GM23338 (cell line): ENCODE measurements at regions not wholly inside any gene's neighbourhood (a gene's known extent, or its start where the extent isn't known, plus 50 kb on each side); places are given as distances from the start of the nearest gene placed in this dataset.

Experiments
- ATAC-seq: fragments of 200-7000 bp; cut with Tn5 transposase; 3 replicates; pipeline ENCODE4 v1.9.1; 2020
- DNase-seq: peaks from one replicate; pipeline ENCODE4 v3.0.0-alpha.2; 2015; ENCODE audit warnings: low spot score
- H2AFZ ChIP-seq: fragments of 200-600 bp; sonication (generic); 2 replicates; pipeline ENCODE4 v1.8.0; 2016; ENCODE audit warnings: antibody characterized with exemption, mild to moderate bottlenecking, moderate library complexity
- H3F3A ChIP-seq: fragments of 200-600 bp; sonication (generic); replicated peaks from 2 replicates; pipeline ENCODE4 v1.8.0; 2017; ENCODE audit warnings: antibody characterized with exemption, mixed run types, low read depth
- H3K27ac ChIP-seq: fragments of 200-600 bp; sonication (generic); 2 replicates; pipeline ENCODE4 v1.6.1; 2016; ENCODE audit warnings: low read depth
- H3K27me3 ChIP-seq: fragments of 200-600 bp; sonication (generic); 2 replicates; pipeline ENCODE4 v1.8.0; 2016; ENCODE audit warnings: mild to moderate bottlenecking, mixed run types, moderate library complexity; ENCODE audit not compliant: insufficient read depth
- H3K36me3 ChIP-seq: fragments of 200-600 bp; sonication (generic); 2 replicates; pipeline ENCODE4 v1.8.0; 2016; ENCODE audit warnings: mild to moderate bottlenecking; ENCODE audit not compliant: insufficient read depth
- H3K4me1 ChIP-seq: fragments of 200-600 bp; sonication (generic); 2 replicates; pipeline ENCODE4 v1.8.0; 2016; ENCODE audit warnings: mild to moderate bottlenecking, moderate library complexity; ENCODE audit not compliant: insufficient read depth
- H3K4me2 ChIP-seq: fragments of 200-600 bp; sonication (generic); 2 replicates; pipeline ENCODE4 v1.7.1; 2017; ENCODE audit warnings: mixed run types
- H3K4me3 ChIP-seq: fragments of 200-600 bp; sonication (generic); 2 replicates; pipeline ENCODE4 v1.6.1; 2016; ENCODE audit warnings: mixed run types
- H3K79me2 ChIP-seq: fragments of 200-600 bp; sonication (generic); replicated peaks from 2 replicates; pipeline ENCODE4 v1.8.0; 2017; ENCODE audit warnings: mild to moderate bottlenecking; ENCODE audit not compliant: insufficient read depth
- H3K9me2 ChIP-seq: fragments of 200-600 bp; sonication (generic); 2 replicates; pipeline ENCODE4 v1.8.0; 2017; ENCODE audit not compliant: insufficient read depth
- H4K20me1 ChIP-seq: fragments of 200-600 bp; sonication (generic); replicated peaks from 2 replicates; pipeline ENCODE4 v1.8.0; 2017; ENCODE audit warnings: mild to moderate bottlenecking; ENCODE audit not compliant: insufficient read depth
- H3K27ac Mint-ChIP-seq: 2 replicates; pipeline ENCODE4 v1.8.0; 2020; ENCODE audit warnings: inconsistent platforms, mild to moderate bottlenecking, moderate library complexity, mixed read lengths
- H3K27me3 Mint-ChIP-seq: 3 replicates; pipeline ENCODE4 v1.8.0; 2022; ENCODE audit warnings: low read depth, mild to moderate bottlenecking, moderate library complexity, mixed read lengths, inconsistent platforms; ENCODE audit not compliant: insufficient read depth, poor library complexity
- H3K36me3 Mint-ChIP-seq: 3 replicates; pipeline ENCODE4 v1.8.0; 2021; ENCODE audit warnings: low read depth, mild to moderate bottlenecking, inconsistent platforms, moderate library complexity, mixed read lengths
- H3K4me1 Mint-ChIP-seq: 3 replicates; pipeline ENCODE4 v1.8.0; 2020; ENCODE audit warnings: mild to moderate bottlenecking, inconsistent platforms, mixed read lengths
- H3K4me3 Mint-ChIP-seq: 3 replicates; pipeline ENCODE4 v1.8.0; 2021; ENCODE audit warnings: moderate library complexity, mild to moderate bottlenecking, inconsistent platforms, mixed read lengths
- H3K9me3 Mint-ChIP-seq: 3 replicates; pipeline ENCODE4 v1.8.0; 2020; ENCODE audit warnings: moderate library complexity, mild to moderate bottlenecking, inconsistent platforms, mixed read lengths
- NANOG ChIP-seq: IDR thresholded peaks from 2 replicates; pipeline ENCODE4 v1.6.1; 2016; ENCODE audit warnings: antibody characterized with exemption, borderline replicate concordance
- POLR2AphosphoS5 ChIP-seq: IDR thresholded peaks from 2 replicates; pipeline ENCODE4 v1.6.1; 2016; ENCODE audit warnings: antibody characterized with exemption, low read depth
- STAT1 ChIP-seq: IDR thresholded peaks from one replicate; pipeline ENCODE4 v1.6.1; 2016; ENCODE audit warnings: antibody characterized with exemption; ENCODE audit not compliant: unreplicated experiment
- ZNF114 ChIP-seq: fragments of 250-450 bp; sonication (Bioruptor Pico); IDR thresholded peaks from 2 replicates; pipeline ENCODE4 v1.5.0; 2020; ENCODE audit warnings: mild to moderate bottlenecking, moderate library complexity
- ZNF331 ChIP-seq: fragments of 250-450 bp; sonication (Bioruptor Pico); IDR thresholded peaks from 2 replicates; pipeline ENCODE4 v1.5.0; 2020; ENCODE audit warnings: low read depth, mild to moderate bottlenecking, moderate library complexity
- TF ChIP-seq, protein P1 (sequence below), 2 experiments: fragments of 200-600 bp in 1 of 2; sonication (generic) in 1 of 2; conservative IDR thresholded peaks; 2 replicates each; pipeline versions ENCODE4 v1.5.1 to v1.6.1; 2016 to 2017; ENCODE audit warnings: antibody characterized with exemption in 2 of 2, low read depth in 2 of 2, mild to moderate bottlenecking in 2 of 2, moderate library complexity in 1 of 2
- TF ChIP-seq, protein P2 (sequence below): fragments of 250-450 bp; sonication (Bioruptor Pico); IDR thresholded peaks from 2 replicates; pipeline ENCODE4 v1.5.0; 2020; ENCODE audit warnings: mild to moderate bottlenecking, moderate library complexity

DNA sequence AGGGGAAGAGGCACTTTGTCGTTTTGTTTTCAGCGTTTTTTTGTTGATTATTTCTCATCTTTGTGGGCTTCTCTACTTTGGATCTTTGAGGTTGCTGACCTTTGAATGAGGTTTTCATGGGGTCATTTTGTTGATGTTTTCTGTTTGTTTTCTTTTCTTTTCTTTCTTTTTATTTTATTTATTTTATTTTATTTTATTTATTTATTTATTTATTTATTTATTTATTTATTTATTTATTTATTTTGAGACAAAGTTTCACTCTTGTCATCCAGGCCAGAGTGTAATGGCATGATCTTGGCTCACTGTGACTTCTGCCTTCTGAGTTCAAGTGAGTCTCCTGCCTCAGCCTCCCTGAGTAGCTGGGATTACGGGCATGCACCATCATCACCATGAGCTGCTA lies 946.7 kb downstream of the TLE4 start:
- ATAC-seq (no peak), DNase-seq (no peak)
- Histone ChIP-seq H2AFZ (no peak overlapping the region), H3K4me1 (peaks cover 5% of the 10 kb centered on the region; the same call in 1 of the 2 replicates), H3K9me2 (0 out of 2 replicates have a peak, but pooled peaks cover 2% of the 10 kb centered on the region), H3K36me3 (no peaks in the 10 kb centered on the region), H3K27ac (no peak overlapping the region), H3K4me3 (no peak overlapping the region), H3K27me3 (no peaks in the 10 kb centered on the region), H3F3A (no peaks in the 10 kb centered on the region), H3K79me2 (no peaks in the 10 kb centered on the region), H3K4me2 (no peak overlapping the region), H4K20me1 (no peaks in the 10 kb centered on the region)
- no peaks in the 10 kb centered on the region for H3K4me1 Mint-ChIP-seq
- no peak overlapping the region for H3K4me3 Mint-ChIP-seq
- no peak overlapping the region for H3K27ac Mint-ChIP-seq
- no peaks in the 10 kb centered on the region; the same call in 2 of the 3 replicates for H3K36me3 Mint-ChIP-seq
- peaks cover 1% of the 10 kb centered on the region for H3K27me3 Mint-ChIP-seq
- TF ChIP-seq NANOG (no peak), STAT1 (no peak)
- H3K9me3 Mint-ChIP-seq: peaks cover 5% of the 10 kb centered on the region; the same call in 2 of the 3 replicates

DNA sequence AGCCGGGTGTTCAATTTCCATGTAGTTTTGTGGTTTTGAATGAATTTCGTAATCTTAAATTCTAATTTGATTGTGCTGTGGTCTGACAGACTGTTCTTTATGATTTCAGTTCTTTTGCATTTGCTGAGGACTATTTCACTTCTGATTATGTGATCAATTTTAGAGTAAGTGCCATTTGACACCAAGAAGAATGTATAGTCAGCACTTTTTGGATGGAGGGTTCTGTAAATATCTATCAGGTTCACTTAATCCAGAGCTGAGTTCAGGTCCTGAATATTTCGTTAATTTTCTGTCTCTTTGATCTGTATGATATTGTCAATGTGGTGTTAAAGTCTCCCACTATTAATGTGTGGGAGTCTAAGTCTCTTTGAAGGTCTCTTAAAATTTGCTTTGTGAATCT lies 944.9 kb downstream of the TLE4 start:
- H3K27me3 ChIP-seq: no peaks in the 10 kb centered on the region
- ATAC-seq: no peak
- H3K27me3 Mint-ChIP-seq: peaks cover 3% of the 10 kb centered on the region
- no peaks in the 10 kb centered on the region for H3F3A ChIP-seq
- H3K4me1 ChIP-seq: peaks cover 5% of the 10 kb centered on the region; the same call in 1 of the 2 replicates
- H3K9me2 ChIP-seq: 0 out of 2 replicates have a peak, but pooled peaks cover 2% of the 10 kb centered on the region
- no peak overlapping the region for H3K27ac ChIP-seq
- H3K4me3 Mint-ChIP-seq: no peak overlapping the region
- DNase-seq: no peak
- no peak overlapping the region for H3K4me2 ChIP-seq
- no peak overlapping the region for H3K4me3 ChIP-seq
- H3K27ac Mint-ChIP-seq: no peak overlapping the region
- peaks cover 5% of the 10 kb centered on the region; the same call in 2 of the 3 replicates for H3K9me3 Mint-ChIP-seq
- no peaks in the 10 kb centered on the region; the same call in 2 of the 3 replicates for H3K36me3 Mint-ChIP-seq
- no peak for TF ChIP-seq NANOG
- no peak for TF ChIP-seq ZNF331 (CRISPR knock-in tag)
- TF ChIP-seq POLR2AphosphoS5: no peak
- TF ChIP-seq, protein P1, sequence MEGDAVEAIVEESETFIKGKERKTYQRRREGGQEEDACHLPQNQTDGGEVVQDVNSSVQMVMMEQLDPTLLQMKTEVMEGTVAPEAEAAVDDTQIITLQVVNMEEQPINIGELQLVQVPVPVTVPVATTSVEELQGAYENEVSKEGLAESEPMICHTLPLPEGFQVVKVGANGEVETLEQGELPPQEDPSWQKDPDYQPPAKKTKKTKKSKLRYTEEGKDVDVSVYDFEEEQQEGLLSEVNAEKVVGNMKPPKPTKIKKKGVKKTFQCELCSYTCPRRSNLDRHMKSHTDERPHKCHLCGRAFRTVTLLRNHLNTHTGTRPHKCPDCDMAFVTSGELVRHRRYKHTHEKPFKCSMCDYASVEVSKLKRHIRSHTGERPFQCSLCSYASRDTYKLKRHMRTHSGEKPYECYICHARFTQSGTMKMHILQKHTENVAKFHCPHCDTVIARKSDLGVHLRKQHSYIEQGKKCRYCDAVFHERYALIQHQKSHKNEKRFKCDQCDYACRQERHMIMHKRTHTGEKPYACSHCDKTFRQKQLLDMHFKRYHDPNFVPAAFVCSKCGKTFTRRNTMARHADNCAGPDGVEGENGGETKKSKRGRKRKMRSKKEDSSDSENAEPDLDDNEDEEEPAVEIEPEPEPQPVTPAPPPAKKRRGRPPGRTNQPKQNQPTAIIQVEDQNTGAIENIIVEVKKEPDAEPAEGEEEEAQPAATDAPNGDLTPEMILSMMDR (conservative IDR thresholded peaks at IDR 0.05; ENCODE audit: low read depth in 2 of 2): no peak
- TF ChIP-seq, protein P2, sequence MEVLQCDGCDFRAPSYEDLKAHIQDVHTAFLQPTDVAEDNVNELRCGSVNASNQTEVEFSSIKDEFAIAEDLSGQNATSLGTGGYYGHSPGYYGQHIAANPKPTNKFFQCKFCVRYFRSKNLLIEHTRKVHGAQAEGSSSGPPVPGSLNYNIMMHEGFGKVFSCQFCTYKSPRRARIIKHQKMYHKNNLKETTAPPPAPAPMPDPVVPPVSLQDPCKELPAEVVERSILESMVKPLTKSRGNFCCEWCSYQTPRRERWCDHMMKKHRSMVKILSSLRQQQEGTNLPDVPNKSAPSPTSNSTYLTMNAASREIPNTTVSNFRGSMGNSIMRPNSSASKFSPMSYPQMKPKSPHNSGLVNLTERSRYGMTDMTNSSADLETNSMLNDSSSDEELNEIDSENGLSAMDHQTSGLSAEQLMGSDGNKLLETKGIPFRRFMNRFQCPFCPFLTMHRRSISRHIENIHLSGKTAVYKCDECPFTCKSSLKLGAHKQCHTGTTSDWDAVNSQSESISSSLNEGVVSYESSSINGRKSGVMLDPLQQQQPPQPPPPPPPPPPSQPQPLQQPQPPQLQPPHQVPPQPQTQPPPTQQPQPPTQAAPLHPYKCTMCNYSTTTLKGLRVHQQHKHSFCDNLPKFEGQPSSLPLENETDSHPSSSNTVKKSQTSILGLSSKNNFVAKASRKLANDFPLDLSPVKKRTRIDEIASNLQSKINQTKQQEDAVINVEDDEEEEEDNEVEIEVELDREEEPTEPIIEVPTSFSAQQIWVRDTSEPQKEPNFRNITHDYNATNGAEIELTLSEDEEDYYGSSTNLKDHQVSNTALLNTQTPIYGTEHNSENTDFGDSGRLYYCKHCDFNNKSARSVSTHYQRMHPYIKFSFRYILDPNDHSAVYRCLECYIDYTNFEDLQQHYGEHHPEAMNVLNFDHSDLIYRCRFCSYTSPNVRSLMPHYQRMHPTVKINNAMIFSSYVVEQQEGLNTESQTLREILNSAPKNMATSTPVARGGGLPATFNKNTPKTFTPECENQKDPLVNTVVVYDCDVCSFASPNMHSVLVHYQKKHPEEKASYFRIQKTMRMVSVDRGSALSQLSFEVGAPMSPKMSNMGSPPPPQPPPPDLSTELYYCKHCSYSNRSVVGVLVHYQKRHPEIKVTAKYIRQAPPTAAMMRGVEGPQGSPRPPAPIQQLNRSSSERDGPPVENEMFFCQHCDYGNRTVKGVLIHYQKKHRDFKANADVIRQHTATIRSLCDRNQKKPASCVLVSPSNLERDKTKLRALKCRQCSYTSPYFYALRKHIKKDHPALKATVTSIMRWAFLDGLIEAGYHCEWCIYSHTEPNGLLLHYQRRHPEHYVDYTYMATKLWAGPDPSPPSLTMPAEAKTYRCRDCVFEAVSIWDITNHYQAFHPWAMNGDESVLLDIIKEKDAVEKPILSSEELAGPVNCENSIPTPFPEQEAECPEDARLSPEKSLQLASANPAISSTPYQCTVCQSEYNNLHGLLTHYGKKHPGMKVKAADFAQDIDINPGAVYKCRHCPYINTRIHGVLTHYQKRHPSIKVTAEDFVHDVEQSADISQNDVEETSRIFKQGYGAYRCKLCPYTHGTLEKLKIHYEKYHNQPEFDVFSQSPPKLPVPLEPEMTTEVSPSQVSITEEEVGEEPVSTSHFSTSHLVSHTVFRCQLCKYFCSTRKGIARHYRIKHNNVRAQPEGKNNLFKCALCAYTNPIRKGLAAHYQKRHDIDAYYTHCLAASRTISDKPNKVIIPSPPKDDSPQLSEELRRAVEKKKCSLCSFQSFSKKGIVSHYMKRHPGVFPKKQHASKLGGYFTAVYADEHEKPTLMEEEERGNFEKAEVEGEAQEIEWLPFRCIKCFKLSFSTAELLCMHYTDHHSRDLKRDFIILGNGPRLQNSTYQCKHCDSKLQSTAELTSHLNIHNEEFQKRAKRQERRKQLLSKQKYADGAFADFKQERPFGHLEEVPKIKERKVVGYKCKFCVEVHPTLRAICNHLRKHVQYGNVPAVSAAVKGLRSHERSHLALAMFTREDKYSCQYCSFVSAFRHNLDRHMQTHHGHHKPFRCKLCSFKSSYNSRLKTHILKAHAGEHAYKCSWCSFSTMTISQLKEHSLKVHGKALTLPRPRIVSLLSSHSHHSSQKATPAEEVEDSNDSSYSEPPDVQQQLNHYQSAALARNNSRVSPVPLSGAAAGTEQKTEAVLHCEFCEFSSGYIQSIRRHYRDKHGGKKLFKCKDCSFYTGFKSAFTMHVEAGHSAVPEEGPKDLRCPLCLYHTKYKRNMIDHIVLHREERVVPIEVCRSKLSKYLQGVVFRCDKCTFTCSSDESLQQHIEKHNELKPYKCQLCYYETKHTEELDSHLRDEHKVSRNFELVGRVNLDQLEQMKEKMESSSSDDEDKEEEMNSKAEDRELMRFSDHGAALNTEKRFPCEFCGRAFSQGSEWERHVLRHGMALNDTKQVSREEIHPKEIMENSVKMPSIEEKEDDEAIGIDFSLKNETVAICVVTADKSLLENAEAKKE (CRISPR knock-in tag): no peak
- no peak for TF ChIP-seq STAT1
- TF ChIP-seq ZNF114 (CRISPR knock-in tag): no peak
- H4K20me1 ChIP-seq: no peaks in the 10 kb centered on the region
- no peak overlapping the region for H2AFZ ChIP-seq
- H3K36me3 ChIP-seq: no peaks in the 10 kb centered on the region
- no peaks in the 10 kb centered on the region for H3K4me1 Mint-ChIP-seq
- H3K79me2 ChIP-seq: no peaks in the 10 kb centered on the region
